Large intestine (tissue), 3 donors: ENCODE measurements at regions not wholly inside any gene's neighbourhood (a gene's known extent, or its start where the extent isn't known, plus 50 kb on each side); places are given as distances from the start of the nearest gene placed in this dataset.
A peak's percentile ranks its signal among the peaks of the same experiment; 100 is the strongest.
"Not testable (repeated sequence)": the region's sequence is repeated elsewhere in the genome, so short reads cannot be mapped to it uniquely, and the experiment has no call there.

Experiments used
- DNase-seq, 2 donors: peaks; one replicate each; pipeline versions ENCODE4 v3.0.0 to v3.0.0-alpha.2; 2013
- H3K27ac ChIP-seq: one replicate; pipeline ENCODE4 v1.5.1; 2013; ENCODE audit warnings: low read length
- H3K27me3 ChIP-seq: 2 replicates; pipeline ENCODE4 v1.6.1; 2013; ENCODE audit warnings: low read length; ENCODE audit not compliant: control insufficient read depth, insufficient read depth
- H3K36me3 ChIP-seq: 2 replicates; pipeline ENCODE4 v1.6.1; 2013; ENCODE audit warnings: low read length; ENCODE audit not compliant: control insufficient read depth, insufficient read depth
- H3K4me1 ChIP-seq: one replicate; pipeline ENCODE4 v1.6.1; 2013; ENCODE audit warnings: low read length; ENCODE audit not compliant: control insufficient read depth, insufficient read depth
- H3K4me3 ChIP-seq: one replicate; pipeline ENCODE4 v1.5.1; 2013; ENCODE audit warnings: low read length
- H3K9me3 ChIP-seq: one replicate; pipeline ENCODE4 v1.6.1; 2013; ENCODE audit warnings: mild to moderate bottlenecking, low read depth, low read length, moderate library complexity; ENCODE audit not compliant: control insufficient read depth
- WGBS: methylation state at CpG from one replicate; pipeline ENCODE4 v1.1.5; 2013; ENCODE audit warnings: low lambda C conversion rate; ENCODE audit not compliant: insufficient coverage; 5-methylcytosine and 5-hydroxymethylcytosine counted together

- H3K36me3 ChIP-seq = no peaks in the 10 kb centered on the region
- DNase-seq = no peak
- H3K4me1 ChIP-seq = no peaks in the 10 kb centered on the region
- H3K27ac ChIP-seq = no peak overlapping the region
- no peaks in the 10 kb centered on the region for H3K9me3 ChIP-seq
- no CpG with 5 or more reads among the region's 3 CpGs for WGBS
- no peak overlapping the region for H3K4me3 ChIP-seq
- no peaks in the 10 kb centered on the region for H3K27me3 ChIP-seq
These were observed 83.1 kb downstream of the DUSP6 start for GRCh38 chr12:89269174-89269573.

GRCh38 chr12:89267404-89267803, 84.9 kb downstream of the DUSP6 start:
- Histone ChIP-seq H3K4me1 (no peaks in the 10 kb centered on the region), H3K4me3 (no peak overlapping the region), H3K27ac (no peak overlapping the region), H3K27me3 (no peaks in the 10 kb centered on the region), H3K36me3 (no peaks in the 10 kb centered on the region), H3K9me3 (no peaks in the 10 kb centered on the region)
- DNase-seq = no peak
- no CpG with 5 or more reads among the region's 3 CpGs for WGBS

GRCh38 chr12:89266574-89267188, 85.6 kb downstream of the DUSP6 start:
- not testable (repeated sequence) for H3K4me3 ChIP-seq, H3K9me3 ChIP-seq, H3K27ac ChIP-seq, DNase-seq, H3K4me1 ChIP-seq, H3K27me3 ChIP-seq, H3K36me3 ChIP-seq
- whole genome bisulfite sequencing = 94% methylated on average over 3 of the region's 16 CpGs

GRCh38 chr12:89264837-89265236, 87.5 kb downstream of the DUSP6 start:
- H3K27me3 ChIP-seq = no peaks in the 10 kb centered on the region

GRCh38 chr12:89263900-89264299, 88.4 kb downstream of the DUSP6 start:
- no peaks in the 10 kb centered on the region for H3K36me3 ChIP-seq
- DNase-seq = peak; percentile 45 to 76
- no CpG with 5 or more reads among the region's 4 CpGs for WGBS
- no peak overlapping the region for H3K4me3 ChIP-seq
- peak overlapping the region; percentile 77 for H3K27ac ChIP-seq
- no peaks in the 10 kb centered on the region for H3K27me3 ChIP-seq
- H3K9me3 ChIP-seq = no peaks in the 10 kb centered on the region
- no peaks in the 10 kb centered on the region for H3K4me1 ChIP-seq

More at GRCh38 chr12:89264837-89265236, 87.5 kb downstream of the DUSP6 start:
- Histone ChIP-seq H3K4me1 (no peaks in the 10 kb centered on the region), H3K9me3 (no peaks in the 10 kb centered on the region), H3K27ac (peak overlapping the region; percentile 77), H3K36me3 (no peaks in the 10 kb centered on the region), H3K4me3 (no peak overlapping the region)
- peak in 1 of 2 donors; percentile 67 for DNase-seq

GRCh38 chr12:89262855-89263552, 89.3 kb downstream of the DUSP6 start:
- Histone ChIP-seq H3K9me3 (no peaks in the 10 kb centered on the region), H3K27me3 (no peaks in the 10 kb centered on the region), H3K27ac (peak overlapping the region; percentile 77), H3K4me3 (no peak overlapping the region), H3K4me1 (no peaks in the 10 kb centered on the region), H3K36me3 (no peaks in the 10 kb centered on the region)
- DNase-seq = peak in 1 of 2 donors; percentile 46
- WGBS = no CpG with 5 or more reads among the region's 2 CpGs

GRCh38 chr12:89261982-89262381, 90.3 kb downstream of the DUSP6 start:
- Histone ChIP-seq H3K4me1 (no peaks in the 10 kb centered on the region), H3K9me3 (no peaks in the 10 kb centered on the region), H3K27me3 (no peaks in the 10 kb centered on the region), H3K27ac (no peak overlapping the region), H3K4me3 (no peak overlapping the region), H3K36me3 (no peaks in the 10 kb centered on the region)
- DNase-seq = no peak
- no CpG with 5 or more reads among the region's 4 CpGs for WGBS

- Histone ChIP-seq H3K9me3 (no peaks in the 10 kb centered on the region), H3K4me1 (no peaks in the 10 kb centered on the region), H3K27me3 (no peaks in the 10 kb centered on the region), H3K4me3 (no peak overlapping the region), H3K27ac (no peak overlapping the region), H3K36me3 (no peaks in the 10 kb centered on the region)
- DNase-seq = no peak
These were observed 91.3 kb downstream of the DUSP6 start for GRCh38 chr12:89260841-89261637.

GRCh38 chr12:89259821-89260220, 92.5 kb downstream of the DUSP6 start:
- Histone ChIP-seq H3K9me3 (no peaks in the 10 kb centered on the region), H3K4me3 (no peak overlapping the region), H3K36me3 (no peaks in the 10 kb centered on the region), H3K4me1 (no peaks in the 10 kb centered on the region), H3K27me3 (no peaks in the 10 kb centered on the region), H3K27ac (no peak overlapping the region)
- DNase-seq = no peak
- 96% methylated on average over 3 of the region's 3 CpGs for WGBS

- Histone ChIP-seq H3K4me1 (no peaks in the 10 kb centered on the region), H3K36me3 (no peaks in the 10 kb centered on the region), H3K27me3 (no peaks in the 10 kb centered on the region), H3K4me3 (no peak overlapping the region), H3K27ac (no peak overlapping the region), H3K9me3 (no peaks in the 10 kb centered on the region)
- DNase-seq = no peak
- 83% methylated on average over 1 of the region's 5 CpGs for WGBS
These were observed 93.9 kb downstream of the DUSP6 start for GRCh38 chr12:89258240-89258969.
